CD14-positive monocyte (primary cell): ENCODE measurements at regions not wholly inside any gene's neighbourhood (a gene's known extent, or its start where the extent isn't known, plus 50 kb on each side); places are given as distances from the start of the nearest gene placed in this dataset.

Experiments
- DNase-seq, 3 donors: peaks; one replicate each; pipeline ENCODE4 v3.0.0-alpha.2; 2011 to 2022
- H2AFZ ChIP-seq: 2 replicates; pipeline ENCODE4 v1.6.0; 2012; ENCODE audit warnings: mild to moderate bottlenecking, low read depth, low read length, inconsistent platforms; ENCODE audit not compliant: insufficient read depth, poor library complexity, severe bottlenecking
- H3K27ac ChIP-seq, 2 donors: 1 replicate in 1 of 2; 2 replicates in 1 of 2; pipeline ENCODE4 v1.5.1; 2012 to 2013; ENCODE audit warnings: low read length in 2 of 2, control low read depth in 1 of 2, inconsistent platforms in 1 of 2, low read depth in 1 of 2, mild to moderate bottlenecking in 1 of 2
- H3K27me3 ChIP-seq, 2 donors: one replicate each; pipeline versions ENCODE4 v1.6.0 to v1.6.1; 2011 to 2013; ENCODE audit warnings: low read length in 2 of 2; ENCODE audit not compliant: control insufficient read depth in 2 of 2, insufficient read depth in 2 of 2
- H3K36me3 ChIP-seq, 2 donors: replicated peaks in 1 of 2; 1 replicate in 1 of 2; 2 replicates in 1 of 2; pipeline versions ENCODE4 v1.5.1 to v1.6.1; 2012 to 2013; ENCODE audit warnings: low read length in 2 of 2, control low read depth in 1 of 2, inconsistent platforms in 1 of 2, mild to moderate bottlenecking in 1 of 2; ENCODE audit not compliant: insufficient read depth in 2 of 2, control insufficient read depth in 1 of 2
- H3K4me1 ChIP-seq, 2 donors: 1 replicate in 1 of 2; 2 replicates in 1 of 2; pipeline versions ENCODE4 v1.5.1 to v1.6.1; 2012 to 2013; ENCODE audit warnings: low read length in 2 of 2, control low read depth in 1 of 2, inconsistent platforms in 1 of 2, mild to moderate bottlenecking in 1 of 2, moderate library complexity in 1 of 2; ENCODE audit not compliant: insufficient read depth in 2 of 2, control insufficient read depth in 1 of 2
- H3K4me2 ChIP-seq: replicated peaks from 2 replicates; pipeline ENCODE3; 2012; ENCODE audit warnings: low read length, moderate library complexity, mild to moderate bottlenecking; ENCODE audit not compliant: poor library complexity, severe bottlenecking; ENCODE audit errors: extremely low read depth
- H3K4me3 ChIP-seq, 3 experiments: fragments of 200-600 bp in 1 of 3; sonication (generic) in 1 of 3; replicated peaks in 1 of 3; 1 replicate in 2 of 3; 2 replicates in 1 of 3; pipeline ENCODE4 v1.5.1; 2011 to 2013; ENCODE audit warnings: low read length in 3 of 3, mild to moderate bottlenecking in 3 of 3, control low read depth in 2 of 3, low read depth in 2 of 3, inconsistent platforms in 1 of 3, moderate library complexity in 1 of 3
- H3K79me2 ChIP-seq: 2 replicates; pipeline ENCODE4 v1.6.0; 2012; ENCODE audit warnings: mild to moderate bottlenecking, control low read depth, inconsistent platforms, low read length, moderate library complexity; ENCODE audit not compliant: insufficient read depth
- H3K9ac ChIP-seq: 2 replicates; pipeline ENCODE4 v1.6.0; 2017; ENCODE audit warnings: low read length, mild to moderate bottlenecking; ENCODE audit not compliant: insufficient read depth, poor library complexity, severe bottlenecking
- H3K9me3 ChIP-seq, 2 donors: replicated peaks in 1 of 2; 1 replicate in 1 of 2; 2 replicates in 1 of 2; pipeline versions ENCODE4 v1.5.1 to v1.6.1; 2012 to 2013; ENCODE audit warnings: low read length in 2 of 2, control low read depth in 1 of 2; ENCODE audit not compliant: control insufficient read depth in 1 of 2, insufficient read depth in 1 of 2
- H4K20me1 ChIP-seq: 2 replicates; pipeline ENCODE4 v1.6.0; 2012; ENCODE audit warnings: mild to moderate bottlenecking, low read length, control low read depth, moderate library complexity; ENCODE audit not compliant: insufficient read depth
- H3K27ac Mint-ChIP-seq, 7 donors: one replicate each; pipeline ENCODE4 v1.8.0; 2020; ENCODE audit warnings: mild to moderate bottlenecking in 7 of 7, mixed read lengths in 7 of 7, moderate library complexity in 6 of 7, inconsistent platforms in 2 of 7
- H3K27me3 Mint-ChIP-seq, 3 donors: one replicate each; pipeline ENCODE4 v1.8.0; 2021 to 2022; ENCODE audit warnings: low read depth in 3 of 3, mild to moderate bottlenecking in 3 of 3, mixed read lengths in 3 of 3, moderate library complexity in 3 of 3, inconsistent platforms in 1 of 3
- H3K36me3 Mint-ChIP-seq, 2 donors: one replicate each; pipeline ENCODE4 v1.8.0; 2020; ENCODE audit warnings: mixed read lengths in 2 of 2, inconsistent platforms in 1 of 2, mild to moderate bottlenecking in 1 of 2
- H3K4me1 Mint-ChIP-seq: one replicate; pipeline ENCODE4 v1.8.0; 2020; ENCODE audit warnings: mild to moderate bottlenecking, mixed read lengths
- H3K4me3 Mint-ChIP-seq, 2 donors: one replicate each; pipeline ENCODE4 v1.8.0; 2020; ENCODE audit warnings: mild to moderate bottlenecking in 2 of 2, mixed read lengths in 2 of 2, moderate library complexity in 1 of 2
- H3K9me3 Mint-ChIP-seq, 7 donors: one replicate each; pipeline ENCODE4 v1.8.0; 2020 to 2022; ENCODE audit warnings: mixed read lengths in 7 of 7, mild to moderate bottlenecking in 6 of 7, moderate library complexity in 6 of 7, inconsistent platforms in 2 of 7
- CTCF ChIP-seq: fragments of 200-600 bp; IDR thresholded peaks from one replicate; pipeline ENCODE4 v1.8.0; 2022; ENCODE audit warnings: antibody characterized with exemption, mild to moderate bottlenecking
- WGBS: methylation state at CpG from one replicate; pipeline ENCODE4 v1.1.5; 2013; ENCODE audit warnings: missing lambda C conversion rate; ENCODE audit not compliant: insufficient coverage; 5-methylcytosine and 5-hydroxymethylcytosine counted together
- intact Hi-C, 2 donors: fragments of 100-400 bp; cut with micrococcal nuclease; formaldehyde crosslinking; loops; one replicate each; pipeline versions ENCODE4 v1.15.0 to v1.15.1; 2023

- 100% methylated on average over 3 of the region's 6 CpGs for WGBS
- intact Hi-C loops = no loop called here
- peaks cover 0 to 1% (median 1%) of the 10 kb centered on the region in 3 donors for H3K27me3 Mint-ChIP-seq
- Histone ChIP-seq H2AFZ (no peak overlapping the region), H3K36me3 (no peaks in the 10 kb centered on the region), H3K4me3 (no peak overlapping the region), H3K4me1 (peaks cover 3 to 4% of the 10 kb centered on the region in 2 donors), H3K9me3 (no peaks in the 10 kb centered on the region), H3K79me2 (no peaks in the 10 kb centered on the region), H3K27me3 (no peaks in the 10 kb centered on the region), H3K9ac (no peak overlapping the region), H3K4me2 (no peak overlapping the region), H4K20me1 (no peaks in the 10 kb centered on the region), H3K27ac (no peak overlapping the region)
- no peak for DNase-seq
- H3K27ac Mint-ChIP-seq = peak overlapping the region in 1 of 7 donors; percentile 40
- peaks cover 0 to 2% of the 10 kb centered on the region in 2 donors for H3K36me3 Mint-ChIP-seq
- H3K4me3 Mint-ChIP-seq = no peak overlapping the region
- no peak for TF ChIP-seq CTCF
- H3K9me3 Mint-ChIP-seq = peaks cover 0 to 9% (median 5%) of the 10 kb centered on the region in 7 donors
- H3K4me1 Mint-ChIP-seq = peaks cover 8% of the 10 kb centered on the region
These were observed 385.8 kb upstream of the KLF6 start for GRCh38 chr10:4170633-4171314.

DNA sequence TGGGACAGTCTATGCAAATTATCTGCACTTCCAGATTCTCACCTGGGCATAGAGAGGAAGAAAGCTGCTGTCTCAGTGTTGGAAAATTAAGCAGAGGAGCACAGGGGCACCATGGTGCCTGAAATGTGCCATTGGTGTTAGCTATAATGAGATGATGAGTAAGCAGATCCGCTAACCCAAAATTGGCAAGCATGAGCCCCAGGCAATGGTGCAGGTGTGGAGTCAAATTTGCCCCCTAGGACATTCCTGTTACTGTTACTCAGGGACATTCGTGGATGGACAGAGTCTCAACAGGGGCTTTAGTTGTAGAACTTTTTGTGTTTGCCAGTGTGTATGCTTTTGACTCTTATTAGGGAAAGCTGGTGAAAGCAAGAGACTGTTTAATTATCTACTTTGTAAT is 385.2 kb upstream of the KLF6 start:
- peaks cover 5% of the 10 kb centered on the region for H3K4me1 Mint-ChIP-seq
- Histone ChIP-seq H3K27me3 (no peaks in the 10 kb centered on the region), H3K4me1 (no peaks in the 10 kb centered on the region), H2AFZ (no peak overlapping the region), H3K4me2 (no peak overlapping the region), H4K20me1 (no peaks in the 10 kb centered on the region), H3K9ac (no peak overlapping the region), H3K36me3 (no peaks in the 10 kb centered on the region), H3K27ac (no peak overlapping the region), H3K79me2 (no peaks in the 10 kb centered on the region), H3K4me3 (no peak overlapping the region), H3K9me3 (no peaks in the 10 kb centered on the region)
- intact Hi-C loops = no loop called here
- H3K36me3 Mint-ChIP-seq = peaks cover 0 to 2% of the 10 kb centered on the region in 2 donors
- no peak overlapping the region for H3K4me3 Mint-ChIP-seq
- DNase-seq = no peak
- TF ChIP-seq CTCF = no peak
- 100% methylated on average over 2 of the region's 2 CpGs for WGBS
- peaks cover 0 to 9% (median 5%) of the 10 kb centered on the region in 7 donors for H3K9me3 Mint-ChIP-seq
- H3K27ac Mint-ChIP-seq = no peak overlapping the region
- peaks cover 0 to 1% (median 1%) of the 10 kb centered on the region in 3 donors for H3K27me3 Mint-ChIP-seq
